GM21529 (cell line): ENCODE measurements at regions not wholly inside any gene's neighbourhood (a gene's known extent, or its start where the extent isn't known, plus 50 kb on each side); places are given as distances from the start of the nearest gene placed in this dataset.

Source experiments
- ATAC-seq: cut with Tn5 transposase; IDR thresholded peaks from one replicate; pipeline ENCODE4 v1.9.1; 2021; ENCODE audit not compliant: unreplicated experiment

GRCh38 chr3:135728007-135728721 is 237.4 kb upstream of the PPP2R3A start:
- no peak for ATAC-seq

DNA sequence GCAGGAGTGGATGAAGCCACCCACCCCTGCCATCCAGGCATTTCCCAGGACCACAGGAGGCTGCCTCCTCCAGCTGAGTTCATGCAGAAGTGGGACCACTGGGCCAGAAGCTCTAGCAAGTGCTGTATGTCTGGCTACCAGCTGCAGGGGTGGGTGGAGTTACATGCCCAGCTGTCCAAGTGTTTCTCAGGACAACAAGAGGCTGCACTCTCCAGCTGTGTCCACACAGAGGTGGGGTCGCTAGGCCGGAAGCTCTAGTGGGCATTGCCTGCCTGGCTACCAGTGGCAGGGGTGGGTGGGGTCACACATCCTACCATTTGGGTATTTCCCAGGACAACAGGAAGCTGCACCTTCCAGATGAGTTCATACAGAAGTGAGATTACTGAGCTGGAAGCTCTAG is 234.0 kb upstream of the PPP2R3A start:
- ATAC-seq: no peak

DNA sequence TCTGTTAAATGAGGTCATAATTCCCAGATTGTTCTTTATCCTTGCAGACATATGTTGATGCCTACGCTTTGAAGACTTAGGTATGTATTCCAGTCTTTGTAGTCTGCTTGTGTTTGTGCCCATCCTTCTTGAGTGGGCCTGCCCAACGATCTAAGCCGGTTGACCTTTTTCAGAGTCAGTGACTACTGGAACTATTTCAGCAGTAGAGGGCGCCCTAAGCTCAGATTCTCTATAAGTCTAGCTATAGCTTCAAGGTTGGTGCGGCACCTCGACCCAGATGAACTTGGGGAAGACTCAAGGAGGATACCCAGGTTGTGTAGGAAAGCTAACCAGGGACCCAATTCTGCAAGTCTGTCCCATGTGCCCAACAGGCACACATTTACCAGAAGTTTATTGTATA is 228.8 kb upstream of the PPP2R3A start:
- no peak for ATAC-seq

GRCh38 chr3:135739779-135740178 is 225.7 kb upstream of the PPP2R3A start:
- no peak for ATAC-seq

GRCh38 chr3:135740211-135740610 is 225.3 kb upstream of the PPP2R3A start:
- ATAC-seq: no peak

GRCh38 chr3:135740751-135741150 is 224.8 kb upstream of the PPP2R3A start:
- no peak for ATAC-seq

- ATAC-seq: no peak
These were observed 213.5 kb upstream of the PPP2R3A start for GRCh38 chr3:135751991-135752390.

- no peak for ATAC-seq
These were observed 212.7 kb upstream of the PPP2R3A start for GRCh38 chr3:135752851-135753250.

DNA sequence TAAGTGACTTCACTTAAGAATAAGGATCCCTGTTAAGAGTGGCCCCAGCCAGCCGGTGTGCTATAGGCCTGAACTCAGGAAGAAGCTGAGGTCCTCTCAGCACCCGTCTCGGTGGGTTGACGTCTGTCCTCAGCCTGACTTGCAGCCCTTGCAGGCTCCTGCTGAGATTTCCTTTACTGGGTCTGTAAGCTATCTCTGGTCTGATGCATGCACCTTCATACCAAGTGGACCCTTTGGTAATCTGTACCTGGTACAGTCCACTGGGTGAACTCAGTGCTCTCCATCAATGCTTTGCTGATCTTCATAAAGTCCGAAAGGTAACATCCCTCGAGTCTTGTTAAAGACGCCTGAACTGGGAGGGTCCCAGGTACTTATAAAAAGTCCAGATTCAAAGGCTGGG is 212.0 kb upstream of the PPP2R3A start:
- no peak for ATAC-seq

DNA sequence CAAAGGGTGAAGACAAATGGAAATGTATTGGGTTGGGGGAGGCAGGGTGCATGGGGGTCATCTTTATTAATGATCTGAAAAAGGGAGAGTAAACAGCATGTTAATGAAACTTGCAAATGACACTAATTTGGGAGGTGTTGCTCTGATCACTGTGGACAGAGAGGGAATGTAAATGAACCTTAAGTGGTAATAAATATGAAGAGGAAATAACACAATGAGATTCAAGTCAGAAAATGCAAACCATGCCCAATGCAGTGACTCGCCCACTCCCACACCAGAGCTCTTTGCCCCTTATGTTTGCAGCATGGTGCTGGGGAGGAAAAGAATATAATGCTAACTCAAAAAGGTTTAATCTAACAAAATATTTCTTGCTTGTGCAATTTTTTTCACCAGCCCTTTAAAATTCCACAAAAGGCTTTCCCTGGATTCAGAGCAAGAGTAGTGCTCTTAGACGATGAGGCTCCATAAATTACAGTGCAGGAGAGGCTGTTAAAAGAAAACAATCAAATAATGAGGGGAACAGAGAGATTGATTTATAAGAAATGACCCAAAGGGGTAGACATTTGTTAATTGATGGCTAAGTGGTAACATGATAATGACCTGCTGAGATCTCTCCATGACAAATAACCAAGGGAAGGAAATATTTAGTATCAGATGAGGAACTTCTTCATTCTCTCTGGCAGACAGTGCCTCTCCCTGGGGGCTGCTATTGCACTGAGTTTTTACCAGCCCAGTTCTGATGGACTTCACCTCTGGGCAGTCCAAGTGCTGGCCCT is 210.0 kb upstream of the PPP2R3A start:
- ATAC-seq: no peak

DNA sequence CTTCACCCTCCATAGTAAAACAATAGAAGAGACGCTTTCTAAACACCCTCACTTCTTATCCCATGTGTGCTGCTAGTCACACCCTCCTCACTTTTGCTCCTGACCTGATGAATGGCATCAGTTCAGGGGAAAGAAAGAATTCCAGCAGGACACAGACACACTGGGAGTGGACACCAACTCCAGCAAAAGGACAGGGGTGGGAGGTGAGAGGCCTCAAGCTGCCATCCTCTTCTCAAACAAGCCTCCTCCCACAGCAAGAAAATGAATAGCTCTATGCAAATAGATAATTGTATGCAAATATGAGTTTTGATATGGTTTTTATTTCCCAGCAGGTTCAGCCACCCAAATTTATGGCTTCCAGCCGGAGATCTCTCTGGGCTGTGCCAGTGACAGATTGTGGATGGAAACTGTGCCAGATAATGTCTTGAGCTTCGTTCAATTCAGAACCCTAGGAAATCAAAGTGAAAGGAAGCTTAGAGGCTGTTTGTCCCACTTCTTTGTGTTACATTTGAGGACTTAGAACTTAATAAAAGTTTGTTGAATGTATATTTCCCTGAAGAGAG is 209.3 kb upstream of the PPP2R3A start:
- ATAC-seq: no peak

GRCh38 chr3:135757421-135757820 is 208.1 kb upstream of the PPP2R3A start:
- no peak for ATAC-seq

- no peak for ATAC-seq
These were observed 206.6 kb upstream of the PPP2R3A start for GRCh38 chr3:135758961-135759360.

GRCh38 chr3:135759651-135760050 is 205.9 kb upstream of the PPP2R3A start:
- ATAC-seq: no peak

- ATAC-seq: no peak
These were observed 204.9 kb upstream of the PPP2R3A start for GRCh38 chr3:135760581-135760980.

DNA sequence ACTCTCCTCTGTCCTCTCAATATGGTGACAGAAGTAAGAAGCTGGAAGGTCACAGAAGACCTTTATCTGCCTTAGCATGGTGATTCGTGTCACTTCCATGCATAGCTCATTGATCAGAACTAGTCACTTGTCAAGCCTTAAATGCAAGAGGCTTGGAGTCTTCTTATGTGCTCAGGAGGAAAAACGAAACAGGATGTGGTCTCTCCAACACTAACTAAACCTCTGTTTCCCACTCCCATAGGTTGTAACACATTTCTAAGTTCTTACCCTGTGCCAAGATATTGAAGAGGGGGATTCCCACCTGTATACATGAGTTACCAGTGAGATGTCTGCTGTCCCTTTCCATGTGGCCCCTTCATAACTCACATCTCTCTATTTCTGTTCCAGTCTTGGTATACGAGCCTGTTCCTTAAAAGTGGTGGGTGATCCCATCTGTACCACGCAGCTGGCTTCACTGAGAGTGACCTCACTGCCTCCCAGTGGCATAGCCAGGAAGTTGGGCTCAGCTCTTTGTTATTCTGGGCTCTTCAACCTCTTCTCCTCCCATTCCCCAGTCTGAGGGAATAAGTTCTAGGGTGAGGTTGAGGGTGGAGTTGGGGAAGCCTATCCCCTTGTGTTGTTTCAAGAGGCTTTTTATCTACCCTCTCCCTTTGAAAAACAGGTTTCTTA is 203.2 kb upstream of the PPP2R3A start:
- no peak for ATAC-seq

GRCh38 chr3:135766115-135766514 is 199.4 kb upstream of the PPP2R3A start:
- ATAC-seq: no peak

DNA sequence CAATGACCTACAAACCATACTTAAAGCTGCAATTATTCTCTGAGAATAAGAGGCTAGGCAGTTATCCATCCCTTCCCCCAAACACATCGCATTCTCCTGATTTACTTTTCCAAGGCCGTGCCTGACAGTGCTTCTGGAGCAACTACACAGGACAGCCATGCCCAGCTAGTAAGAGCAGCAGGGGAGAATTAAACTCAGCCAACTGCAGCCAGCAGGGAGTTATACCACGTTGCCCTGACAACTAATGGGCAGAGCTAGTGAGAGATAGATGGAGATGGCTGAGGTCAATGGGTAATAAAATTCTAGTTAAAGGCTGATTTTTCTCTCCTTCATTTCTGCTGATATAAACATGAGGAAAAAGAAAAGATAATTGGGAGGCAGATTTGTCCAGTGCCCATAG is 193.8 kb upstream of the PPP2R3A start:
- no peak for ATAC-seq

GRCh38 chr3:135779024-135779423 is 186.5 kb upstream of the PPP2R3A start:
- no peak for ATAC-seq

DNA sequence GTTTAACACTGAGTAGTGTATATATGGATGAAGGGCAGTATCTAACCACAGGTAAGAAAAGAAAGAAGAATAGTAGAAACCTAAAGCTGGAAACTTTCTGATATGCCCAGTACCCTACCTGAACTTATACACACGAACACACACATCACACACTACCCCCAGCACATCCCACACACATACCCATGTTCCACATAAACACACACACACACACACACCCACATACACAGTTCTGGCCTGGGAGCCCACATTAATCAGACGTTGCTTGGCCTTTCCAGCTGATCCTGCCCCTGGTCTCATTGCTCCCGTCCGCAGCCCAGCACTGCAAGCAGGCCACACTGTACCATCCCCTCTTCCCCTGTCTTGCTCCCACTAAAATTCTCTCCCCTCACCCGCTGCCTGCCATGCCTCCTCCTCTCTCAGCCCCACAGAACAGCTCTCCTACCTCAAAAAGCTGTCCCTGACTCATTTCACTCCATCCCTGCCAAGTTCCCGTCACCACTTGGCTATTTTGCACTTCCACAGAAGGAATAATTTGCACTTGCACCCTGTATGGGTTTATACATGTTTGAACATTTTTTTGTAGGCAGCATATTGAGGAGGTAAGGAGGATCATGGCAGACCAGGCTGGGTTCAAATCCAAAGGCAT is 185.8 kb upstream of the PPP2R3A start:
- no peak for ATAC-seq
